ENCODE measurements at regions not wholly inside any gene's neighbourhood (a gene's known extent, or its start where the extent isn't known, plus 50 kb on each side); places are given as distances from the start of the nearest gene placed in this dataset.
"Not testable (repeated sequence)": the region's sequence is repeated elsewhere in the genome, so short reads cannot be mapped to it uniquely, and the experiment has no call there.

DNA sequence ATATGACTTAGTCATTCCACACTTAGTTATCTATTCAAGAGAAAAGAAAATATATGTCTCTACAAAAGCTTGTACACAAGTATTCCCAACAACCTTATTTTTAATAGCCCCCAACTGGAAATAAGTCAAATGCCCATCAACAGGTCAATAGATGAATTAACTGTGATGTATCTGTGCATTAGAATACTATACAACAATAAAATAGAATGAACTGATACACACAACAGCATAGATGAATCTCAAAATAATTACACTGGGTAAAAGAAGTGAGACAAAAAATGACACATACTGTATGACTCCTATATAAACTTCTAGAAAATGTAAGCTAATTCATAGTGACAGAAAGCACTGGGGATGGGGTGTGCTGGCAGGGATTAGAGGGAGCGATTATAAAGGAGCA is 354.1 kb upstream of the DIPK2B start:
- DNase-seq, result no peak

DNA sequence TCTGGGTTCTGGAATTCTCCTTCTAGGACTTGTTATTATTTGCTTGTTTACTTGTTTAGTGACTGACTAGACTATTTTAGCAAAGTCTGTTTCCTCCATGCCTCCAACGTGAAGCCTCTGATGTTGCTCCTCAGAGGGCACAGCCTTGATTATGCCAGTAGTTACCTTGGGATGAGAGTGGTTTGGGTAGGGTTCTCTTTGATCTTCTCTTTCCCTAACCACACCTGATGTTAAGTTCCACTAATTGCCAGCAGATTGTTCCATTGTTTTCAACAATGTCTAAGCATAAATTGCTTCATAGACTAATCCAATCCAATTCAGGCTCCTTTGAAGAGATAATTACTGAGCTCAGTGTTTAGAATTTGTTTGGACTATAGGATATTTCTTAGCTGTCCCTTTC is 352.7 kb upstream of the DIPK2B start:
- no peak for DNase-seq

DNA sequence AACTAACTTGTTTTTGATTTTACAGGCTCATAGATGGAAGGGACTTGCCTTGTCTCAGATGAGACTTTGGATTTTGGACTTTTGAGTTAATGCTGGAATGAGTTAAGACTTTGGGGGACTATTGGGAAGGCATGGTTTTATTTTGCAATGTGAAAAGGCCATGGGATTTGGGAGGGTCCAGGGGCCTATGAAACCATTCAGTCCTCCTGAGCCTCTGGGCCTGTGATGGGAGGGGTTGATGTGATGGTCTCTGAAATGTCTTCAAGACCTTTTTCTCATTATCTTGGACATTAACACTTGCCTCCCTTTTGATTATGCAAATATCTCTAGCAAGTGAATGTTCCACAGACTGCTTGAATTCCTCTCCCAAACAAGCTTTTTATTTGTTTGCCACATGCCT is 346.0 kb upstream of the DIPK2B start:
- not testable (repeated sequence) for DNase-seq

DNA sequence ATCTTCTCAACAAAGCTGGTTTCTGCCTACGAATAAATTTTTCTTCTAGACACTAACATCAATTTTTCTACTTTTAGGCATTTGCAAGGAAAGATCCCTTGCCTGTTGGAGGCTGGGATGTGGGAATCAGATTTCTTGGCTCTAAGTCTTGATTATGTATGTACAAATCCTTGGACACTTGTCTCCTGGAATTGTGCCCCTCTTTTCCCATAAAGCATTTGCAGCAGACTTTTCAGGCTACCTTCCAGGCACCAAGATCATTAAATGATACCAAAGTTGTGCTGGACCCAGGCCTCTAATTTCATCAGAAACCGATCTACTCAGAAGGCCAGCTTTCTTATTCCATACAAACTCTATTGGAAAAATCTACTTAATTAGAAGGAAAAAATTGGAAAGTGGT is 339.5 kb upstream of the DIPK2B start:
- DNase-seq, result no peak

DNA sequence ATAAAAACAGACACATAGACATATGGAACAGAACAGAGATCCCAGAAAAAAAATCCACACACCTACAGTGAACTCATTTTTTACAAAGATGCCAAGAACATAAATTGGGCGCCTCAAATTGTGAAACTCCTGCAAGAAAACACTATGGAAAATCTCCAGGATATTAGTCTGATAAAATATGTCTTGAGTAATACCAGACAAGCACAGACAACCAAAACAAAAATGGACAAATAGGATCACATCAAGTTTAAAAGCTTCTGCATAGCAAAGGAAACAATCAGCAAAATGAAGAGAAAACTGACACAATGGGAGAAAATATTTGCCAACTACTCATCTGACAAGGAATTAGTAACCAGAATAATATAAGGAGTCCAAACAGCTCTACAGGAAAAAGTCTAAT is 337.3 kb upstream of the DIPK2B start:
- DNase-seq, result no peak

DNA sequence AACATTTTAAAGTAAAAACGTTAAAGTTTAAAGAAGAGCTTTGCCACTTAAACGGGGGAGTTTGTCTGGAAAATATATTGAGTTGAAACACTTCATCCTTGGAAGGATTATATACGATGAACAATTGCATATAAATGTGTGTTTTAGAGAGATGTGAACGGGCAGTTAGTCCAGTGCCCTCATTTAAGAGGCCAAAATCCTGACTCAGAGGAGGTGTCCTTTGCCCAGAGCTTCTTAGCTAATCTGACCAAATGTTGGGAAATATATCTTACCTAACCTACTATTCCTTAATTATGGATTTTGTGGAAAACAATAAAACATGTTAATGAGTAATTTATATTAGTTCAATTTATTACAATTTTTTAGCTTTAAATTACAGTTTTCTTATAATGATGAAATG is 327.2 kb upstream of the DIPK2B start:
- no peak for DNase-seq

DNA sequence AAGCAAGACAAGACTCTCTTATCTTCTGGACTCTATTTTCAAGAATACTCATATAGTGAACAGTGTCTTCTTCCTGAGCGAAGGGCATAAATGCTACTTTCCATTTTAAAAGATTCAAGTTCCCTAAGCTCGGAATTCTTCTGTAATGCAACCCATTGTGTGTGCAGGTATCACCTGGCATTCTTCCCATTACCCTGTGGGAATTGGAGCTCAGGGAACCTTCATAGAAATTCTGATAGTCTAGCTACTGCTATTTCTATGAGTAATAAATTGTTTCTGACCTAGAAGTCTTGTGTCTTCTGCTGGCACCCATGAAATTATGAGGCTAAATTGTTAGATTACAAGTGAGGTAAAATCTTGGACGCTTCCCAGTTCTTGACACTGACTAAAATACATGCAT is 324.1 kb upstream of the DIPK2B start:
- DNase-seq, result no peak

DNA sequence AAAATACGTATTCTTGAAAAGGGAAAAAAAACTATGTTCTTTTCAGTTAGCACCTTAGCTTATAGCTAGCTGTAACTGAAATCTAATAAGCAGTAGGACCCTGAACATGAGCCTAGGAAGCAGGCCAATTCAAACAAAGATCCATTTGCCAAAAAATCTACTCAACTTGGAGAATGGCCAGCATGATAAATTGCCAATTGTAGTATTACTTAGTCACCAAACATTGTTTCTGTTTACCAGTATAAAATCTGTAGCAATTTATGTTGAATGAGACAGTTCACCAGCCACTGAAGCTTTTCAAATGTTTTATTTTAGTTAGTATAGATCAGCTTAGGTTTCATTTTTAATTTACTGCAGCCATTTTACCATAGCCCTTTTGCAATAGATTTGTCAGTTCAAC is 323.6 kb upstream of the DIPK2B start:
- DNase-seq, result no peak

DNA sequence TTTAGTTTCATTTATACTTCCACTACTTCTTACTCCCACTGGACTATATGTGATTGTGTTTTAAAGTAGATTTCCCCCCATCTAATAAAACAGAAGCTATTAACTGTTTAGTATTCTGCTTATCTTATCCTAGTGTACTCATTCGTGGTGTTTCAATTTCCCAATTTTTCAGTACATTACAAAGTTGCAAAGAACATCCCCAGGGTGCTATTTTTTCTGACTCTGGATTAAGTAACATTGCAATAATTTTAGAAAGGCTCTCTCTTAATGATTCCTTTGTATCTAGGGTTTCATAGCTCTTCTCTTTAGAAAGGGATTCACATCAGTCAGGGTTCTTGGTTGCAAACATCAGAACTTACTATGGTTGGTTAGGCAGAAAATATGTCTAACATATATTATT is 317.9 kb upstream of the DIPK2B start:
- DNase-seq, result no peak

DNA sequence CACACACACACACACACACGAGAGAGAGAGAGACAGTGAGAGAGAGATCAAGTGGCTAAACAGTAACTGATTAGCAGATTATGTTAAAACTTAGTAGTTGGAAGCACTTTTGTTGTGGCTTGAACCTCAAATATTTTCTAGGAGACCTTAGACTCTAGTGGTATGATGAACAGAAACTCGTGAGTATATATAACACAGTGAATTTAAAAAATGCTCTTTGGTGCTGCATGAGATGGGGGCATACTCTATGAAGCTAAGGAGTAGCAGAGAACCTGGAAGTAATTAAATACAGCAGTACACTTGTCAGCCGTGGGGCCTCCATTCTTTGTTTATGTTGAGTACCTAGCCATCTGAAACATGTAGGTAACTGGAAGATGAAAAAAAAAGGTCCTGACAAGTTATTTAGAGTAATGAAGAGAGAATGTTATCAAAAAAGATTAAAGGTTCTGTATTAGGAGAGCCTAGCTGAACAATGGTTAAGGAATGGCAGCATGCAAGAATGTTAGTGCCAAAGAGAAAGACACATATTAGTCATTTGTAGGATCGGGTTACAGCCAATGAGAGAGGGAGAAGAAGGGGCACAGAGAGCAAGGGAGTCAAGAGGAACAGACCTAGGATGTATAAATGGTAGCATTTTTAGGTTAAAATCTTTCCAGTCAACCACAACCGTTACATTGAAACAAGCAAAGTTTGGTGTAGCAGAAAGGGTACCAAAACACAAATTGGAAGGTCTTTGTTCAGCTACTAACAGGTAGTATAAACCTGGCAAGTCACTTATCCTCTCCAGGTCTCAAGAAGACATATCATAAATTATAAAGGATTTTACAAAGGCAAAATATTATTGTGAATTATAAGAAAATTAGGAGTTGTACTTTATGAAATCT is 316.7 kb upstream of the DIPK2B start:
- peak in 1 of 5 experiments; percentile 12 for DNase-seq

DNA sequence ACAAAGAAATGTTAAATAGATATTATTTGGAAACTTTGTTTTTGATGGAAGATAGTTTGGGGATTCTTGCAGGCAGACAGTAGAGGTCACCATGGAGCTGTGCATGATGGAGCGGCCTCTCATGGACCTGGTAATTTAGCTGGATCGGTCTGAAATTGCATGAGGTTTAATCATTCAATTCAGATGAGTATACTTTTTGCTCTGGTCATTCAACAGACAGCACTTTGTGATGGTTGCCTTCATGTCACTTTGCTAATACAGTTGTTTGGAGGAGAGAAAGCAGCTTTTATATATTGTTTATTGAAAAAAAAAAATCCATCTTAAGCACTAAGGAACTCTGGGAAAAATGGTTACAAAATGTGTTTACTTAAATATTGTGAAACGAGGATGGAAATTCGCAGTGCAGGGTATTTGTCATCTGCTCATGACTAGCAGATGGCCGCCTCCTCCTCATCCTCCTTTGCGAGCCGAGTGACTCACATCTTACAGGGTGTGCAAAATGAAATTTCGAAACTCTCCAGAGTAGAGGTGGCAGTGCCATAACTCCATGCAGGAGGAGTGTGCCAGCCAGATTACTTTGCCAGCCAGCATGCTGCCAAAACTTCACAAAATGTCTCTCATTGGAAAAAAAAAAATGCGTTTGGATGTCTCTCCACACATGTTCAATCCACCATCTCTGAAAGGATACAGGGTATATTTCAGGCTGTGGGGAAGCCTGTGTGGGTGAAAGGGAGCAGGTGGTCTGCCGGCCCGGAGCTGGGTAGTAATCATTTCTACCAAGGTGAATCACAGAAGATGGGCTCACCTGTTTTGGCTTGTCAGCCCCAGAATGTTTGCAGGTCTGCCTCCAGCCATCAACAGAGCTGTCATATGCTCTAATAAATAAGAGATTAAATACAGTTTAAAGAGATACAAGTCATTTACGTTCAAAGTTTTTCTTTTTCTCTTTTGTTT is 314.9 kb upstream of the DIPK2B start:
- peak in 3 of 5 experiments; percentile 2 to 62 (median 16) for DNase-seq

DNA sequence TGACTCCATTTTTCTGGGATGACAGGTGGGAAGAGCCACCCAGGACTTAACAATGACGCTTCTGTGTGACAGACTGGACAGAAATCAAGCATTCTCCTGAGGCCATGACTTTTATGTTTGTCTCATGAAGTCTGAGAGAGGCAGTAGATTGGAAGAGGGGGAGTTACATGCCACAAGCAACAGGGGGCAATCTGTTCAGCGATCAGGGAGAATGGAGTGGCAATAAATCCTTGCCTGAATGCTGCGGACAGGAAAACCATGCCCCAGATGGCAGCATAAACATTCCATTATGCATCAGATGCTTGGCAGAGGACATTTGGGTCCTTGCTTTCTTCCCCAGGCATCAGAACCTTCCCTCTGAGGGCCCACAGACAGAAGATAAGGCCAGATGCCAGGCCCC is 312.4 kb upstream of the DIPK2B start:
- DNase-seq, result no peak

DNA sequence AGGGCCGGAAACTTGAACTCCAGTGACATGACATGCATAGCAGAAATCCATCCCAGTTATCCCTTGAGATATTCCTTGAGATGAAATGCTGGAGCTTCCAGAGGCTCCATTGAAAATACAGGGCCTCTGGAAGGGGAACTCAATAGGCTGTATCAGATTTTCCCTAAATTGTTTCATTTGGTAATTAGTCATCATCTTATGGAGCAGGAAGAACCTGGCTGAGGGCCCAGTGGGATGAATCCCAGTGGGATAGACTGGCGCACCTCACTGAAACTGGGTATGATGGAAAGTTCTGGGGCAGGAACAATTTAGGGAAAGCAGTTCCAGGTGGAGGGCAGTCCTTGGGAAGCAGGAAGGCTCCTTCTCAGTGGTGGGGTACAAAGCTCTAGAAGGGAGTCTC is 307.8 kb upstream of the DIPK2B start:
- DNase-seq, result no peak

DNA sequence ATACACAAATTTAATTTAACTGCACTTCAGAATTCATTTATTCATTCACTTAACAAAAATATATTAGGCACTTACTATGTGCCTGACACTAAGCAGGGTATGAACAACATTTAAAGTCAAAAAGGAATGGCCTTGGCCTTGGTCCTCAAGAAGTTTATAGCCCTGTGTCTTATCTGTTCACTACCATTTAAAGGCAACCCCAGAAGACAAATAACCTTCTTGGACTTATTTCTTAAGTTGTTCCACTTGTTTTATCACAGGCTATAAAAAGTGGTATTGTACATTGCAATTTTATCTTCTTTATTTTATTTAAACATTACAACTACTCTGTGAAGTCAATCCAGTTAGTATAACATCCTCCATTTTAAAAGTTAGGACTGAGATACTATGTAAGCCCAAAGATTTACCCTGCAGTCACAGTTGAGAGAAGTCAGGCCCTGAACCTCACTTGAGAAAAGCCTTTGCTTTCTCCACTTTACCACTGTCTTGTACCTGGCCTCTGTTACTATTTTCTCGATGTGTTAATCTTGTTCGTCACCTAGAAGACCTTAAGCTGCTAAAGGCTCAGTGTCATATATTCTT is 305.6 kb upstream of the DIPK2B start:
- DNase-seq, result no peak

DNA sequence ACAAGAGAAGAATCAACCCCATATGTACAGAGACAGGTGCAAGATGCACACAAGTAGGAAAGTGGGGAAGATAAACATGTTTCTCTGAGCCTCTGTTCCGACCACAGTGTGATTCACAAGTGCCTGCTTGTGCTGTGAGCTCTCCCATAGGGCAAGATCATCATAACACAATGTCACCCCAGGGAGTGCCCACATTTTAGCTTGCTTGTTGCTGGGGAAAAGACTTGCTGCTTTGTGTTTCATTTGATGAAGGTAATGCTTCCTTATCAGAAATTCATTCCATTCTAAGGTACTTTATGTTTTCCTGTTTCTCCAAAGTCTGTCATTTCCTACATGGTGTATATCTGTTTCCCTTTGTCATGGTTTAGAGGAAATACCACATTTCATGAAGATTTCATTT is 304.5 kb upstream of the DIPK2B start:
- peak in 1 of 5 experiments; percentile 11 for DNase-seq

DNA sequence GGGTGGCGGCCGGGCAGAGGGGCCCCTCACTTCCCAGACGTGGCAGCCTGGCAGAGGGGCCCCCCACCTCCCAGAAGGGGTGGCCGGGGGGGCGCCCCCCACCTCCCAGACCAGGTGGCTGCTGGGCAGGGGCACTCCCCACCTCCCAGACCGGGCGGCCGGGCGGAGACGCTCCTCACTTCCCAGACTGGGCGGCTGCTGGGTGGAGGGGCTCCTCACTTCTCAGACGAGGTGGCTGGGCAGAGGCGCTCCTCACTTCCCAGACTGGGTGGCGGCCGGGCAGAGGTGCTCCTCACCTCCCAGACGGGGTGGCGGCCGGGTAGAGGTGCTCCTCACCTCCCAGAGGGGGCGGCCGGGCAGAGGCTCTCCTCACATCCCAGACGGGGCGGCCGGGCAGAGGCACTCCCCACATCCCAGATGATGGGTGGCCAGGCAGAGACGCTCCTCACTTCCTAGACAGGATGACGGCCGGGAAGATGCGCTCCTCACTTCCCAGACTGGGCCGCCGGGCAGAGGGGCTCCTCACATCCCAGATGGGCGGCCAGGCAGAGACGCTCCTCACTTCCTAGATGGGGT is 303.2 kb upstream of the DIPK2B start:
- DNase-seq, result not testable (repeated sequence)

DNA sequence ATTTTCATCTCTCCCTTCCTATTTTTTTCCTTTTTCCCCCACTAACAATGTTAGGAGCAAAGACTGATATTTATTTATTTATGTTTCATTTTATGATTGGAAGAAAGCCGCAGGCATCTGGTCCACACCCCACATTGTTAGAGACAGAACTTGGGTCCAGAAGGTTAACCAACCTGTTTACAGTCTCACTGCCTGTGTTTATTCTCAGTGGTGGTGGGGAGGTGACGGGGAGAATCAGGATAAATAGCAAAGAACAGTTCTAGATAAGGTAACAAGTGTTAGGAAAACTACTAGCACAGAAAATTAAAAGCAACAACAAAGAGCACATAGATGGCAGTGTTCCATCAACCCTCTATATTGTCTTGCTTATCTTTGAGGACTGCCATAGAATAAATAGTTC is 301.7 kb upstream of the DIPK2B start:
- DNase-seq, result no peak

DNA sequence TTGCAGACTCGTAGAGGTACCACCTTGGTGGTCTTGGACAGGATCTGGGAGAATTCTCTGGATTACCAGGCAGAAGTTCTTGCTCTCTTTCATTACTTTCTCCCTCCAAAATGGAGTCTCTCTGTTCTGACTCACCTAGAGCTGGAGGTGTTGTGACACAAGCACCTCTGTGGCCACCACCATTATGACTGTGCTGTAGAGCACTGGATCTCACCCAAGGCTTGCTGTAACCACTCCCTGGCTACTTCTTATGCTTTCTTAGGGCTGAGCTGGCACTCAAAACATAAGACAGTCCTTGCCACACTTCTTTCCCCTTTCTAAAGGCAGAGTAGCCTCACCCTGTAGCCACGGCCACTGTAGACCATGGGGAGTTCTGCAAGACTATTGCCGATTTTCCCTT is 296.6 kb upstream of the DIPK2B start:
- DNase-seq, result no peak

DNA sequence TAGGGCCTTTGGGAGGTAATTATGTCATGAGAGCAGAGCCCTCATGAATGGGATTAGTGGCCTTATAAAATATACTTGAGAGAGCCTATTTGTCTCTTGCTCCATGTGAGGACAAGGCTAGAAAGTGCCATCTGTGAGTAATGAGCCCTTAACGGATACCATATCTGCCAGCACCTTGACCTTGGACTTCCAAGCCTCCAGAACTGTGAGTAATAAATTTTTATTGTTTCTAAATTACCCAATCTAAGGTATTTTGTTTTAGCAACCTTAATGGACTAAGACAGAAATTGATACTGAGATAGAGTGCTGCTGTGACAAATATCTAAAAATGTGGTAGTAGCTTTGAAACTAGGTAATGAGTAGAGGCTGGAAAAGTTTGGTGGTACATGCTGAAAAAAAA is 285.0 kb upstream of the DIPK2B start:
- DNase-seq, result no peak

DNA sequence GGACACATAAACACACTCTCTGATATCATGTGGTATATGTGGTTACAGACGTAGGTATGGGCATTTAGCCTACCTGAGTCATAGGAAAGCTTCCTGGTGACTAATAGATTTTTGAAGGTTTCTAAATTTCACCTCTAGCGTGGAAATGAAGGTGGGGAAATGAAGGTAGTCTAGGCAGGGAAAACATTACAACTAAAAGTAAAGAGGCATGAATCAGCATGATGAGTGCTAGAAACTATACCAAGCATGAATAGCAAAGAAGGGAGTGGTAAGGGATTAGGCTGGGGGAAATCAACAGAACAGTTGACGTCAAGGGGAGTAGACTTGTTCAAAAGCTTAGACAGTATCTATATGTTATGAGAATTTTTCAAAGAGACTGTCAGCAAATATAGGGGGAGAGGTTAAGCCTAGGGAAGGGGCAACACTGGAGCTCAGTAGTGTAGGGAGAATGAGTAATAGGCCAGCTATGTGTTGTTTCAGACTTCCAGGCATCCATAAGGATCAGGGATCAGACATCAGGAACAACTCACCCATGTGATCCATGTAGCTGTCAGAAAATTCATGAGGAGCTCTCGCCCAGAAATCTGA is 279.3 kb upstream of the DIPK2B start:
- DNase-seq, result no peak

DNA sequence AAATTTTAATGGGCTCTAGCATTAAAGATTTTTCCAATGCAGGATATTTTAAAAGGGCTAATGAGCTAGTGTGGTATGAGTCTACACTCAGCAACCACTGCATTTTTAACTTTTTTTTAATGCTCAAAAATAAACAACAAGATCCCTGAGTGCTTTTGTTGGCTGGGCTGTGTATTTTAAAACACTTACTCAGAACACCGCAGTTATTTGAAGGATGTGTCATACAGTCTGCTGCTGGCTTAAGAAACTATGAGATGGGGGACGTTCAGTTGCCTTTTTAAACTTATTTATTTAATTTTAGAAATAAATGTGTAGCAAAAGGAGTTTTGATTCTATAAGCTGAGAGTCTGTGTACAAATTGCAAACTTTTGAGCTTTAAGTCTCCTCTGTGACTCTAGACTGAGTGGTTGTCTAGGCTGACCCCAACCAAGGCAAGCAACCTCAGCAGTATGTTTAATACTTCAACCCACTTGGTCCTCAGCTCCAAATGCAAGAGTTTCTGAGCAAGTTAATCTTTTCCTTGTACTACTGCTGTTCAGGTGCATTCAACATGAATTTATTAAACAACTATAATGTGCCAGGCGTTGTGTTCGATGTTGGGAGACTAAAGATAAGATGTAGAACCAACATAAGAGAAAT is 278.6 kb upstream of the DIPK2B start:
- no peak for DNase-seq

DNA sequence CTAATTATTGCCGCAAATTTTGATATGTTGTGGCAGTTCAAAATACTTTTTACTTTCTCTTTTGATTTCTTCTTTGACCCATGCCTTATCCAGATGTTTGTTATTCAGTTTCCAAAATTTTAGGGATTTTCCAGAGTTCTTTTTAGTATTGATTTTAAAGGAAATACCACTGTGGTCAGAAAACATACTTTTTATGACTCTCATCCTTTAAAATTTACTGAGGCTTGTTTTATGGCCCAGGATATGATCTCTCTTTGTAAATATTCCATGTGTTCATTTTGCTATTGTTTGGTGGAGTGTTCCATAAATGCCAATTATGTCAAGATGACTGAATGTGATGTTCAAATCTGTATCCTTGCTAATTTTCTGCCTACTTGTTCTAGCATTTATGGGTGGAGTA is 272.3 kb upstream of the DIPK2B start:
- no peak for DNase-seq

All from T-helper 2 cell (primary cell).